ENCODE measurements at regions not wholly inside any gene's neighbourhood (a gene's known extent, or its start where the extent isn't known, plus 50 kb on each side); places are given as distances from the start of the nearest gene placed in this dataset.
"Not testable (repeated sequence)": the region's sequence is repeated elsewhere in the genome, so short reads cannot be mapped to it uniquely, and the experiment has no call there.

GRCh38 chr2:122020377-122020776 lies 264.9 kb downstream of the TSN start:
- no peak for DNase-seq (ENCODE audit: low spot score)

- no peak for DNase-seq (ENCODE audit: low spot score)
These were observed 266.5 kb downstream of the TSN start for GRCh38 chr2:122021941-122022340.

- DNase-seq (ENCODE audit: low spot score) = no peak
These were observed 267.1 kb downstream of the TSN start for GRCh38 chr2:122022531-122022930.

- DNase-seq (ENCODE audit: low spot score) = no peak
These were observed 267.8 kb downstream of the TSN start for GRCh38 chr2:122023059-122023864.

GRCh38 chr2:122027510-122028217 lies 272.2 kb downstream of the TSN start:
- no peak for DNase-seq (ENCODE audit: low spot score)

GRCh38 chr2:122028371-122029100 lies 273.1 kb downstream of the TSN start:
- DNase-seq (ENCODE audit: low spot score) = no peak

GRCh38 chr2:122029456-122029855 lies 274.0 kb downstream of the TSN start:
- no peak for DNase-seq (ENCODE audit: low spot score)

GRCh38 chr2:122029945-122030344 lies 274.5 kb downstream of the TSN start:
- no peak for DNase-seq (ENCODE audit: low spot score)

GRCh38 chr2:122031544-122032263 lies 276.3 kb downstream of the TSN start:
- DNase-seq (ENCODE audit: low spot score) = no peak

- no peak for DNase-seq (ENCODE audit: low spot score)
These were observed 276.8 kb downstream of the TSN start for GRCh38 chr2:122032264-122032645.

- DNase-seq (ENCODE audit: low spot score) = no peak
These were observed 278.3 kb downstream of the TSN start for GRCh38 chr2:122033778-122034177.

- DNase-seq (ENCODE audit: low spot score) = no peak
These were observed 278.9 kb downstream of the TSN start for GRCh38 chr2:122034344-122034743.

- no peak for DNase-seq (ENCODE audit: low spot score)
These were observed 279.3 kb downstream of the TSN start for GRCh38 chr2:122034777-122035176.

- not testable (repeated sequence) for DNase-seq (ENCODE audit: low spot score)
These were observed 283.4 kb downstream of the TSN start for GRCh38 chr2:122038816-122039215.

- DNase-seq (ENCODE audit: low spot score) = no peak
These were observed 286.0 kb downstream of the TSN start for GRCh38 chr2:122041455-122041854.

GRCh38 chr2:122051659-122052058 lies 296.2 kb downstream of the TSN start:
- DNase-seq (ENCODE audit: low spot score) = not testable (repeated sequence)

GRCh38 chr2:122055521-122055931 lies 300.1 kb downstream of the TSN start:
- no peak for DNase-seq (ENCODE audit: low spot score)

GRCh38 chr2:122056853-122057252 lies 301.4 kb downstream of the TSN start:
- no peak for DNase-seq (ENCODE audit: low spot score)

- no peak for DNase-seq (ENCODE audit: low spot score)
These were observed 305.8 kb downstream of the TSN start for GRCh38 chr2:122061206-122061605.

- DNase-seq (ENCODE audit: low spot score) = no peak
These were observed 306.4 kb downstream of the TSN start for GRCh38 chr2:122061831-122062230.

GRCh38 chr2:122062506-122062905 lies 307.1 kb downstream of the TSN start:
- DNase-seq (ENCODE audit: low spot score) = no peak

GRCh38 chr2:122063716-122064115 lies 308.3 kb downstream of the TSN start:
- DNase-seq (ENCODE audit: low spot score) = no peak

Measured in NAMALWA (cell line).